HCT116 (cell line): ENCODE measurements at regions not wholly inside any gene's neighbourhood (a gene's known extent, or its start where the extent isn't known, plus 50 kb on each side); places are given as distances from the start of the nearest gene placed in this dataset.

Experiments
- ATAC-seq: fragments of 200-7000 bp; cut with Tn5 transposase; 2 replicates; pipeline ENCODE4 v1.9.1; 2020; ENCODE audit warnings: mild to moderate bottlenecking, moderate library complexity
- BruUV-seq: library from RNA; stranded (reverse); fragments of 400-500 nt; replicated peaks from 2 replicates; lab custom pipeline; 2021; lab: Mats Ljungman, UMichigan
- CTCF ChIA-PET: fragments of 300-600 bp; sonication (Branson Sonifier 250); formaldehyde crosslinking; loops from one replicate; lab custom pipeline; 2021; ENCODE audit warnings: antibody characterized with exemption; lab: Charles Lee
- POLR2A ChIA-PET: fragments of 300-600, 350-600 bp; sonication (Branson Sonifier 250); formaldehyde crosslinking; loops from one replicate; lab custom pipeline; 2021; ENCODE audit warnings: antibody characterized with exemption; lab: Charles Lee
- RAD21 ChIA-PET, 2 experiments: fragments of 300-600 bp; sonication (Branson Sonifier 250); formaldehyde crosslinking; loops; one replicate each; lab custom pipeline; 2023; ENCODE audit warnings: low total read pairs in 2 of 2; ENCODE audit not compliant: uncharacterized antibody in 2 of 2, unreplicated experiment in 2 of 2, low non-redundant PET in 1 of 2; lab: Charles Lee
- DNase-seq: peaks from one replicate; pipeline ENCODE4 v3.0.0-alpha.2; 2010; ENCODE audit warnings: low read depth, low spot score
- H2AFZ ChIP-seq: fragments of 200-600 bp; shearing (Covaris generic), sonication (generic); 2 replicates; pipeline ENCODE4 v1.6.1; 2017; ENCODE audit warnings: low read depth, mixed run types, mixed read lengths, antibody characterized with exemption, low read length; ENCODE audit not compliant: poor library complexity, severe bottlenecking
- H3K27ac ChIP-seq: 2 replicates; pipeline ENCODE4 v1.5.1; 2012; ENCODE audit warnings: low read depth, low read length
- H3K27me3 ChIP-seq: fragments of 200-600 bp; sonication (generic); 2 replicates; pipeline ENCODE4 v1.6.1; 2016; ENCODE audit warnings: mixed run types, low read length, mixed read lengths; ENCODE audit not compliant: insufficient read depth
- H3K36me3 ChIP-seq, 2 experiments: fragments of 200-500 bp in 1 of 2; fragments of 200-600 bp in 1 of 2; sonication (Bioruptor generic) in 1 of 2; sonication (generic) in 1 of 2; 2 replicates each; pipeline versions ENCODE4 v1.5.1 to v1.6.1; 2014 to 2016; ENCODE audit warnings: low read length in 2 of 2, inconsistent platforms in 1 of 2, mixed read lengths in 1 of 2, mixed run types in 1 of 2; ENCODE audit not compliant: insufficient read depth in 2 of 2, control insufficient read depth in 1 of 2
- H3K4me1 ChIP-seq, 2 experiments: fragments of 200-600 bp in 1 of 2; sonication (generic) in 1 of 2; 2 replicates each; pipeline versions ENCODE4 v1.5.1 to v1.6.1; 2012 to 2017; ENCODE audit warnings: low read length in 2 of 2, inconsistent platforms in 1 of 2, mild to moderate bottlenecking in 1 of 2, mixed read lengths in 1 of 2, mixed run types in 1 of 2, moderate library complexity in 1 of 2; ENCODE audit not compliant: insufficient read depth in 2 of 2, control insufficient read depth in 1 of 2
- H3K4me2 ChIP-seq: fragments of 200-600 bp; sonication (generic); 2 replicates; pipeline ENCODE4 v1.6.1; 2017; ENCODE audit warnings: mixed run types, low read length, mixed read lengths
- H3K4me3 ChIP-seq, 2 experiments: fragments of 200-600 bp in 1 of 2; sonication (generic) in 1 of 2; replicated peaks in 1 of 2; 2 replicates each; pipeline ENCODE4 v1.5.1; 2011 to 2016; ENCODE audit warnings: low read length in 2 of 2, control low read depth in 1 of 2, low read depth in 1 of 2, mild to moderate bottlenecking in 1 of 2, mixed read lengths in 1 of 2, mixed run types in 1 of 2
- H3K79me2 ChIP-seq: fragments of 200-600 bp; sonication (generic); 2 replicates; pipeline ENCODE4 v1.6.1; 2017; ENCODE audit warnings: mild to moderate bottlenecking, mixed run types, low read length, moderate library complexity, mixed read lengths; ENCODE audit not compliant: insufficient read depth
- H3K9ac ChIP-seq: fragments of 200-600 bp; sonication (generic); 2 replicates; pipeline ENCODE4 v1.6.1; 2016; ENCODE audit warnings: low read length, mixed read lengths
- H3K9me2 ChIP-seq: fragments of 200-600 bp; sonication (generic), shearing (Covaris generic); 2 replicates; pipeline ENCODE4 v1.6.1; 2017; ENCODE audit warnings: mixed run types, mild to moderate bottlenecking, moderate library complexity; ENCODE audit not compliant: insufficient read depth
- H3K9me3 ChIP-seq, 2 experiments: fragments of 200-500 bp in 1 of 2; fragments of 200-600 bp in 1 of 2; sonication (Bioruptor generic) in 1 of 2; sonication (generic) in 1 of 2; 2 replicates each; pipeline ENCODE4 v1.6.1; 2014 to 2017; ENCODE audit warnings: low read length in 2 of 2, mixed read lengths in 2 of 2, inconsistent platforms in 1 of 2, low read depth in 1 of 2, mild to moderate bottlenecking in 1 of 2, mixed run types in 1 of 2, moderate library complexity in 1 of 2; ENCODE audit not compliant: control insufficient read depth in 1 of 2, insufficient read depth in 1 of 2
- H4K20me1 ChIP-seq: fragments of 200-600 bp; sonication (generic), shearing (Covaris generic); 2 replicates; pipeline ENCODE4 v1.6.1; 2017; ENCODE audit warnings: mixed run types, mild to moderate bottlenecking, moderate library complexity; ENCODE audit not compliant: insufficient read depth
- CBX3 ChIP-seq: IDR thresholded peaks from 2 replicates; pipeline ENCODE4 v1.6.1; 2012; ENCODE audit warnings: low read depth
- CEBPB ChIP-seq: IDR thresholded peaks from 2 replicates; pipeline ENCODE4 v1.6.1; 2012; ENCODE audit warnings: low read depth
- EGR1 ChIP-seq: IDR thresholded peaks from 2 replicates; pipeline ENCODE4 v1.6.1; 2012; ENCODE audit warnings: low read depth
- ELF1 ChIP-seq: IDR thresholded peaks from 2 replicates; pipeline ENCODE4 v1.6.1; 2012; ENCODE audit warnings: low read depth, borderline replicate concordance
- EZH2 ChIP-seq: fragments of 200-600 bp; sonication (generic); IDR thresholded peaks from 2 replicates; pipeline ENCODE4 v1.6.1; 2017; ENCODE audit warnings: antibody characterized with exemption, mixed run types
- FOSL1 ChIP-seq: IDR thresholded peaks from 2 replicates; pipeline ENCODE4 v1.6.1; 2012; ENCODE audit warnings: low read depth
- JUND ChIP-seq: IDR thresholded peaks from 2 replicates; pipeline ENCODE4 v1.6.1; 2012
- POLR2AphosphoS5 ChIP-seq: IDR thresholded peaks from 2 replicates; pipeline ENCODE4 v1.6.1; 2011; ENCODE audit warnings: mild to moderate bottlenecking, low read depth, low read length, moderate library complexity
- REST ChIP-seq: IDR thresholded peaks from 2 replicates; pipeline ENCODE4 v1.6.1; 2012; ENCODE audit warnings: low read depth
- SIN3A ChIP-seq: IDR thresholded peaks from 2 replicates; pipeline ENCODE4 v1.6.1; 2012; ENCODE audit warnings: low read depth
- SP1 ChIP-seq: IDR thresholded peaks from 2 replicates; pipeline ENCODE4 v1.6.1; 2012; ENCODE audit warnings: low read depth
- SRF ChIP-seq: IDR thresholded peaks from 2 replicates; pipeline ENCODE4 v1.6.1; 2012; ENCODE audit warnings: low read depth
- TCF7L2 ChIP-seq: IDR thresholded peaks from 2 replicates; pipeline ENCODE4 v1.7.0; 2011; ENCODE audit warnings: borderline replicate concordance, inconsistent platforms; ENCODE audit not compliant: insufficient read depth, insufficient read length; ENCODE audit errors: extremely low read depth
- YY1 ChIP-seq: IDR thresholded peaks from 2 replicates; pipeline ENCODE4 v1.6.1; 2011; ENCODE audit warnings: low read length, low read depth, moderate library complexity, mild to moderate bottlenecking; ENCODE audit not compliant: insufficient replicate concordance; ENCODE audit errors: extremely low read depth
- ZFX ChIP-seq: fragments of 450-650 bp; IDR thresholded peaks from 2 replicates; pipeline ENCODE4 v1.6.1; 2017
- intact Hi-C: fragments of 100-400 bp; cut with micrococcal nuclease; formaldehyde crosslinking; loops from 2 replicates; pipeline ENCODE4 v1.10.0; 2022

- TF ChIP-seq JUND, result no peak
- no peak for TF ChIP-seq ZFX
- no peak for TF ChIP-seq CBX3
- TF ChIP-seq FOSL1, result no peak
- TF ChIP-seq CEBPB, result no peak
- no peak for TF ChIP-seq REST
- TF ChIP-seq EZH2, result no peak
- TF ChIP-seq SRF, result no peak
- no peak for TF ChIP-seq YY1
- TF ChIP-seq SP1, result no peak
- TF ChIP-seq EGR1, result no peak
- TF ChIP-seq SIN3A, result no peak
- TF ChIP-seq ELF1, result no peak
- no peak for TF ChIP-seq POLR2AphosphoS5
- TF ChIP-seq TCF7L2, result no peak
- Histone ChIP-seq H3K4me3 (no peak overlapping the region), H4K20me1 (no peaks in the 10 kb centered on the region), H3K4me1 (no peaks in the 10 kb centered on the region), H2AFZ (no peak overlapping the region), H3K9me3 (no peaks in the 10 kb centered on the region), H3K9me2 (no peaks in the 10 kb centered on the region), H3K27ac (no peak overlapping the region), H3K4me2 (no peak overlapping the region), H3K79me2 (no peaks in the 10 kb centered on the region), H3K27me3 (no peaks in the 10 kb centered on the region), H3K36me3 (no peaks in the 10 kb centered on the region), H3K9ac (no peak overlapping the region)
- RAD21 ChIA-PET, result no interaction called here
- no TSS peak for BruUV-seq
- no peak for ATAC-seq
- DNase-seq, result no peak
- POLR2A ChIA-PET, result no interaction called here
- CTCF ChIA-PET, result no interaction called here
- intact Hi-C loops, result no loop called here
Observed at GRCh38 chr7:136210664-136211063, 233.5 kb upstream of the MTPN start.
